OCI-LY7 (cell line): ENCODE measurements at regions not wholly inside any gene's neighbourhood (a gene's known extent, or its start where the extent isn't known, plus 50 kb on each side); places are given as distances from the start of the nearest gene placed in this dataset.

Source experiments
- EZH2phosphoT487 ChIP-seq: fragments of 200-600 bp; sonication (generic); IDR thresholded peaks from 2 replicates; pipeline ENCODE4 v1.6.1; 2018; ENCODE audit warnings: low read depth, borderline replicate concordance, mild to moderate bottlenecking, mixed run types, antibody characterized with exemption, low read length, moderate library complexity, mixed read lengths
- TF ChIP-seq, protein P1 (sequence below): fragments of 200-600 bp; sonication (generic); conservative IDR thresholded peaks from 2 replicates; pipeline ENCODE4 v1.5.1; 2014; ENCODE audit warnings: mild to moderate bottlenecking, antibody characterized with exemption, low read length, moderate library complexity, mixed read lengths

- TF ChIP-seq, protein P1, sequence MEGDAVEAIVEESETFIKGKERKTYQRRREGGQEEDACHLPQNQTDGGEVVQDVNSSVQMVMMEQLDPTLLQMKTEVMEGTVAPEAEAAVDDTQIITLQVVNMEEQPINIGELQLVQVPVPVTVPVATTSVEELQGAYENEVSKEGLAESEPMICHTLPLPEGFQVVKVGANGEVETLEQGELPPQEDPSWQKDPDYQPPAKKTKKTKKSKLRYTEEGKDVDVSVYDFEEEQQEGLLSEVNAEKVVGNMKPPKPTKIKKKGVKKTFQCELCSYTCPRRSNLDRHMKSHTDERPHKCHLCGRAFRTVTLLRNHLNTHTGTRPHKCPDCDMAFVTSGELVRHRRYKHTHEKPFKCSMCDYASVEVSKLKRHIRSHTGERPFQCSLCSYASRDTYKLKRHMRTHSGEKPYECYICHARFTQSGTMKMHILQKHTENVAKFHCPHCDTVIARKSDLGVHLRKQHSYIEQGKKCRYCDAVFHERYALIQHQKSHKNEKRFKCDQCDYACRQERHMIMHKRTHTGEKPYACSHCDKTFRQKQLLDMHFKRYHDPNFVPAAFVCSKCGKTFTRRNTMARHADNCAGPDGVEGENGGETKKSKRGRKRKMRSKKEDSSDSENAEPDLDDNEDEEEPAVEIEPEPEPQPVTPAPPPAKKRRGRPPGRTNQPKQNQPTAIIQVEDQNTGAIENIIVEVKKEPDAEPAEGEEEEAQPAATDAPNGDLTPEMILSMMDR = no peak
- no peak for TF ChIP-seq EZH2phosphoT487
These were observed 86.5 kb upstream of the MSH6 start for GRCh38 chr2:47696478-47696831.
